Chondrocyte (in vitro differentiated cells): ENCODE measurements at regions not wholly inside any gene's neighbourhood (a gene's known extent, or its start where the extent isn't known, plus 50 kb on each side); places are given as distances from the start of the nearest gene placed in this dataset.
A peak's percentile ranks its signal among the peaks of the same experiment; 100 is the strongest.

ENCODE experiments used
- DNase-seq: peaks from one replicate; pipeline ENCODE4 v3.0.0; 2021; ENCODE audit warnings: mixed read lengths, low spot score
- H3K27ac Mint-ChIP-seq: one replicate; pipeline ENCODE4 v1.8.0; 2021; ENCODE audit warnings: mild to moderate bottlenecking, moderate library complexity, mixed read lengths; ENCODE audit not compliant: unreplicated experiment
- H3K27me3 Mint-ChIP-seq: 2 replicates; pipeline ENCODE4 v1.8.0; 2021; ENCODE audit warnings: low read depth, mixed read lengths
- H3K36me3 Mint-ChIP-seq: 2 replicates; pipeline ENCODE4 v1.8.0; 2021; ENCODE audit warnings: low read depth, mixed read lengths
- H3K4me1 Mint-ChIP-seq: 2 replicates; pipeline ENCODE4 v1.8.0; 2021; ENCODE audit warnings: low read depth, mild to moderate bottlenecking, mixed read lengths
- H3K4me3 Mint-ChIP-seq: one replicate; pipeline ENCODE4 v1.8.0; 2021; ENCODE audit warnings: mild to moderate bottlenecking, moderate library complexity, mixed read lengths; ENCODE audit not compliant: unreplicated experiment
- H3K9me3 Mint-ChIP-seq: 2 replicates; pipeline ENCODE4 v1.8.0; 2021; ENCODE audit warnings: low read depth, mixed read lengths
- CTCF ChIP-seq: fragments of 200-600 bp; sonication (generic); IDR thresholded peaks from 2 replicates; pipeline ENCODE4 v1.5.0; 2021; ENCODE audit warnings: antibody characterized with exemption, mild to moderate bottlenecking, moderate library complexity

- no peak for DNase-seq
- no peak overlapping the region for H3K4me3 Mint-ChIP-seq
- TF ChIP-seq CTCF, result no peak
- no peak overlapping the region for H3K27ac Mint-ChIP-seq
- H3K4me1 Mint-ChIP-seq, result no peaks in the 10 kb centered on the region
- no peaks in the 10 kb centered on the region for H3K36me3 Mint-ChIP-seq
- no peaks in the 10 kb centered on the region for H3K9me3 Mint-ChIP-seq
- H3K27me3 Mint-ChIP-seq, result peaks cover 55% of the 10 kb centered on the region
Observed at GRCh38 chr12:130029151-130029550, 125.3 kb upstream of the TMEM132D start.

- Mint-ChIP-seq H3K4me1 (no peaks in the 10 kb centered on the region), H3K36me3 (no peaks in the 10 kb centered on the region), H3K27ac (no peak overlapping the region), H3K27me3 (peaks cover 68% of the 10 kb centered on the region), H3K9me3 (no peaks in the 10 kb centered on the region), H3K4me3 (no peak overlapping the region)
- TF ChIP-seq CTCF, result no peak
- DNase-seq, result no peak
Observed at GRCh38 chr12:130031041-130031440, 127.2 kb upstream of the TMEM132D start.

GRCh38 chr12:130031571-130032189, 127.9 kb upstream of the TMEM132D start:
- Mint-ChIP-seq H3K36me3 (no peaks in the 10 kb centered on the region), H3K4me1 (no peaks in the 10 kb centered on the region), H3K27me3 (peaks cover 67% of the 10 kb centered on the region), H3K27ac (no peak overlapping the region), H3K4me3 (no peak overlapping the region), H3K9me3 (no peaks in the 10 kb centered on the region)
- peak; percentile 92 for TF ChIP-seq CTCF
- no peak for DNase-seq

GRCh38 chr12:130041983-130042812, 120.1 kb upstream of the FZD10 start:
- no peaks in the 10 kb centered on the region for H3K9me3 Mint-ChIP-seq
- H3K36me3 Mint-ChIP-seq, result no peaks in the 10 kb centered on the region
- peak; percentile 83 for TF ChIP-seq CTCF
- peaks cover 6% of the 10 kb centered on the region for H3K4me1 Mint-ChIP-seq
- H3K4me3 Mint-ChIP-seq, result no peak overlapping the region
- DNase-seq, result no peak
- peaks cover 59% of the 10 kb centered on the region for H3K27me3 Mint-ChIP-seq
- H3K27ac Mint-ChIP-seq, result no peak overlapping the region

GRCh38 chr12:130043685-130044406, 118.4 kb upstream of the FZD10 start:
- Mint-ChIP-seq H3K36me3 (no peaks in the 10 kb centered on the region), H3K9me3 (no peaks in the 10 kb centered on the region), H3K27me3 (peaks cover 57% of the 10 kb centered on the region), H3K4me3 (no peak overlapping the region), H3K27ac (no peak overlapping the region), H3K4me1 (peaks cover 6% of the 10 kb centered on the region)
- DNase-seq, result no peak
- TF ChIP-seq CTCF, result no peak
